Glutamatergic neuron (in vitro differentiated cells): ENCODE measurements at regions not wholly inside any gene's neighbourhood (a gene's known extent, or its start where the extent isn't known, plus 50 kb on each side); places are given as distances from the start of the nearest gene placed in this dataset.
"Not testable (repeated sequence)": the region's sequence is repeated elsewhere in the genome, so short reads cannot be mapped to it uniquely, and the experiment has no call there.

ENCODE experiments used
- DNase-seq: peaks from one replicate; pipeline ENCODE4 v3.0.0; 2022
- H3K27ac Mint-ChIP-seq: one replicate; pipeline ENCODE4 v1.8.0; 2020; ENCODE audit warnings: mild to moderate bottlenecking, mixed read lengths, inconsistent platforms; ENCODE audit not compliant: unreplicated experiment
- H3K27me3 Mint-ChIP-seq: one replicate; pipeline ENCODE4 v1.8.0; 2020; ENCODE audit warnings: mild to moderate bottlenecking, moderate library complexity, mixed read lengths, inconsistent platforms; ENCODE audit not compliant: unreplicated experiment
- H3K36me3 Mint-ChIP-seq: one replicate; pipeline ENCODE4 v1.8.0; 2020; ENCODE audit warnings: mild to moderate bottlenecking, mixed read lengths, inconsistent platforms; ENCODE audit not compliant: unreplicated experiment
- H3K4me1 Mint-ChIP-seq: one replicate; pipeline ENCODE4 v1.8.0; 2020; ENCODE audit warnings: mild to moderate bottlenecking, low read depth, mixed read lengths, inconsistent platforms; ENCODE audit not compliant: unreplicated experiment
- H3K4me3 Mint-ChIP-seq: one replicate; pipeline ENCODE4 v1.8.0; 2020; ENCODE audit warnings: mild to moderate bottlenecking, mixed read lengths, inconsistent platforms; ENCODE audit not compliant: unreplicated experiment
- H3K9me3 Mint-ChIP-seq: one replicate; pipeline ENCODE4 v1.8.0; 2020; ENCODE audit warnings: mild to moderate bottlenecking, moderate library complexity, mixed read lengths, inconsistent platforms; ENCODE audit not compliant: unreplicated experiment
- CTCF ChIP-seq: fragments of 200-600 bp; sonication (generic); IDR thresholded peaks from one replicate; pipeline ENCODE4 v1.5.0; 2021; ENCODE audit not compliant: partially characterized antibody, unreplicated experiment

DNA sequence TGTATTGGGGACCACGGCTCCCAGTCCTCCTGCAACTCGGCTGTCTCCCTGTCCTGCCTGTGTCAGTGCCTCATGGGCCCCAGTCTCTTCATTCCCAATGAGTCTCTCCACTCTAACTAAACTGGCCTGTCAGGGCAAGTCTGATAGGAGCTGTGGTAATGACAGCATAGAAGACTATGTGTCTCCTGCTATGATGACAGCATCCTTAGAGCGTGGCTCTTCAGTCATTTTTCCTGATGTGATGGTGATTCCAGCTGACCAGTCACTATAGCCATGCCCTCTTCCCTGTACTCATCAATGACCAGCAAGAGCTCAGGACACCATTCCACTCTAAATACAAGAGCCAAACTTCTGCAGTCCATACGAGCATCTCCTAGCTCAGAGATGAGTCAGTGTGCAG is 339.8 kb downstream of the PCNX1 start:
- H3K27ac Mint-ChIP-seq, result no peak overlapping the region
- H3K27me3 Mint-ChIP-seq, result peaks cover 2% of the 10 kb centered on the region
- no peak for TF ChIP-seq CTCF
- H3K4me3 Mint-ChIP-seq, result no peak overlapping the region
- DNase-seq, result no peak
- no peaks in the 10 kb centered on the region for H3K4me1 Mint-ChIP-seq
- no peaks in the 10 kb centered on the region for H3K9me3 Mint-ChIP-seq
- no peaks in the 10 kb centered on the region for H3K36me3 Mint-ChIP-seq

GRCh38 chr14:71248194-71248593 is 340.9 kb downstream of the PCNX1 start:
- Mint-ChIP-seq H3K36me3 (no peaks in the 10 kb centered on the region), H3K27ac (no peak overlapping the region), H3K4me3 (no peak overlapping the region), H3K4me1 (no peaks in the 10 kb centered on the region), H3K27me3 (peaks cover 2% of the 10 kb centered on the region), H3K9me3 (no peaks in the 10 kb centered on the region)
- no peak for DNase-seq
- no peak for TF ChIP-seq CTCF

- Mint-ChIP-seq H3K36me3 (no peaks in the 10 kb centered on the region), H3K4me3 (no peak overlapping the region), H3K27ac (no peak overlapping the region), H3K9me3 (no peaks in the 10 kb centered on the region), H3K4me1 (no peaks in the 10 kb centered on the region), H3K27me3 (peaks cover 2% of the 10 kb centered on the region)
- DNase-seq, result no peak
- TF ChIP-seq CTCF, result no peak
These were observed 343.1 kb downstream of the PCNX1 start for GRCh38 chr14:71250347-71250746.

DNA sequence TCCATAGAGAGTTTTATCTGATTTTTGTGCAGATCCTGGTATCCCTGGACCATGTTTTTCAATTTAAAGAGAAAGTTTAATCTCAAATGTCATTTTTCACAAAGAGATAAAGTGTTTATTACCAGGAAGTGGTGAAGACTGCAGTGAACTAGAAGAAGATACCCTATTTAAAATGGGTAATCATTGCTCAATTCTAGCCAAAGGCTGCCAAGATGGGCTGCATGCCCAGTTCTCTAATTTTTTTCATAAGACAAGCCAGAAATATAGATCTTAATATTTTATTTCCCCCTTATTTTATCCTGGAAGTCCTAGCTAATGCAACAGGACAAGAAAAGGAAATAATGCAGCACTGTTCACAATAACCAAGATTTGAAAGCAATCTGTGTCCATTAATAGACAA is 343.5 kb downstream of the PCNX1 start:
- no peak overlapping the region for H3K27ac Mint-ChIP-seq
- H3K4me1 Mint-ChIP-seq, result no peaks in the 10 kb centered on the region
- no peak for TF ChIP-seq CTCF

GRCh38 chr14:71254091-71254719 is 346.9 kb downstream of the PCNX1 start:
- H3K27me3 Mint-ChIP-seq, H3K4me3 Mint-ChIP-seq, H3K27ac Mint-ChIP-seq, H3K9me3 Mint-ChIP-seq, DNase-seq, H3K36me3 Mint-ChIP-seq, H3K4me1 Mint-ChIP-seq: not testable (repeated sequence)

More for the DNA sequence above, 343.5 kb downstream of the PCNX1 start:
- no peaks in the 10 kb centered on the region for H3K9me3 Mint-ChIP-seq
- H3K27me3 Mint-ChIP-seq, result peaks cover 2% of the 10 kb centered on the region
- no peak for DNase-seq
- no peak overlapping the region for H3K4me3 Mint-ChIP-seq
- no peaks in the 10 kb centered on the region for H3K36me3 Mint-ChIP-seq
